K562 (cell line): ENCODE measurements at regions not wholly inside any gene's neighbourhood (a gene's known extent, or its start where the extent isn't known, plus 50 kb on each side); places are given as distances from the start of the nearest gene placed in this dataset.

Source experiments
- ATAC-seq: fragments of 200-7000 bp; cut with Tn5 transposase; 3 replicates; pipeline ENCODE4 v1.9.1; 2020; ENCODE audit warnings: moderate library complexity
- BruUV-seq: library from RNA; stranded (reverse); fragments of 400-500 nt; replicated peaks from 2 replicates; lab custom pipeline; 2021; lab: Mats Ljungman, UMichigan
- CTCF ChIA-PET: fragments of 300-600 bp; formaldehyde crosslinking; extraction: SDS; loops from one replicate; lab custom pipeline; 2021; ENCODE audit warnings: low intra/inter-chr PET ratio; lab: Yijun Ruan, JAX
- POLR2A ChIA-PET: fragments of 300-600, 350-650 bp; sonication (Branson Sonifier 250); formaldehyde crosslinking; extraction: SDS; loops from one replicate; lab custom pipeline; 2021; ENCODE audit warnings: antibody characterized with exemption, inconsistent platforms; lab: Yijun Ruan, JAX
- DNase-seq, 4 experiments: peaks; one replicate each; pipeline versions ENCODE4 v3.0.0 to v3.0.0-alpha.2; 2011 to 2018; ENCODE audit warnings: low spot score in 3 of 4, mixed read lengths in 3 of 4; ENCODE audit errors: extremely low read depth in 1 of 4
- FAIRE-seq: peaks from 2 replicates; lab custom pipeline; 2011; peaks lifted over from hg19 to GRCh38; lab: Jason Lieb, UNC
- H2AFZ ChIP-seq: 2 replicates; pipeline ENCODE4 v1.6.0; 2011; ENCODE audit warnings: low read depth, low read length, control low read depth, inconsistent platforms
- H3K27ac ChIP-seq: fragments of 200-600 bp; 3 replicates; pipeline ENCODE4 v1.8.0; 2011; ENCODE audit warnings: low read depth, mild to moderate bottlenecking, control low read depth, inconsistent platforms, low read length, moderate library complexity, mixed read lengths; ENCODE audit errors: extremely low read depth
- H3K27me3 ChIP-seq, 2 experiments: fragments of 300-600 bp in 1 of 2; 2 replicates in 1 of 2; 3 replicates in 1 of 2; pipeline versions ENCODE4 v1.6.0 to v1.8.0; 2011; ENCODE audit warnings: inconsistent platforms in 2 of 2, low read length in 2 of 2, mild to moderate bottlenecking in 1 of 2, mixed read lengths in 1 of 2, moderate library complexity in 1 of 2; ENCODE audit not compliant: control insufficient read depth in 2 of 2, insufficient read depth in 2 of 2
- H3K36me3 ChIP-seq: fragments of 300-600 bp; 3 replicates; pipeline ENCODE4 v1.8.0; 2011; ENCODE audit warnings: mild to moderate bottlenecking, low read length, inconsistent platforms; ENCODE audit not compliant: control insufficient read depth, insufficient read depth
- H3K4me1 ChIP-seq, 2 experiments: fragments of 200-600 bp in 1 of 2; replicated peaks in 1 of 2; 2 replicates in 1 of 2; 3 replicates in 1 of 2; pipeline versions ENCODE4 v1.5.1 to v1.8.0; 2011; ENCODE audit warnings: inconsistent platforms in 2 of 2, low read length in 2 of 2, mild to moderate bottlenecking in 1 of 2, mixed read lengths in 1 of 2, moderate library complexity in 1 of 2; ENCODE audit not compliant: control insufficient read depth in 2 of 2, insufficient read depth in 2 of 2
- H3K4me2 ChIP-seq: 2 replicates; pipeline ENCODE4 v1.6.1; 2011; ENCODE audit warnings: low read length, control low read depth, inconsistent platforms, mixed read lengths; ENCODE audit not compliant: insufficient read depth
- H3K4me3 ChIP-seq: fragments of 200-600 bp; sonication (generic), shearing (Covaris generic); 2 replicates; pipeline ENCODE4 v1.5.1; 2016; ENCODE audit warnings: control low read depth, inconsistent platforms
- H3K79me2 ChIP-seq: fragments of 200-600 bp; 3 replicates; pipeline ENCODE4 v1.8.0; 2011; ENCODE audit warnings: low read length, inconsistent platforms; ENCODE audit not compliant: control insufficient read depth, insufficient read depth
- H3K9ac ChIP-seq, 2 experiments: 2 replicates each; pipeline versions ENCODE4 v1.6.0 to v1.6.1; 2011; ENCODE audit warnings: low read depth in 2 of 2, low read length in 2 of 2, control low read depth in 1 of 2, inconsistent platforms in 1 of 2, mild to moderate bottlenecking in 1 of 2, mixed read lengths in 1 of 2; ENCODE audit not compliant: insufficient read depth in 1 of 2
- H3K9me1 ChIP-seq: one replicate; pipeline ENCODE4 v1.6.0; 2011; ENCODE audit warnings: inconsistent platforms, mild to moderate bottlenecking, low read length, moderate library complexity; ENCODE audit not compliant: control insufficient read depth, insufficient read depth
- H3K9me3 ChIP-seq: replicated peaks from 2 replicates; pipeline ENCODE4 v1.5.1; 2011; ENCODE audit warnings: low read depth, low read length, inconsistent platforms; ENCODE audit not compliant: control insufficient read depth, insufficient read depth
- H4K20me1 ChIP-seq: replicated peaks from 2 replicates; pipeline ENCODE4 v1.6.1; 2011; ENCODE audit warnings: low read length, inconsistent platforms, mixed read lengths; ENCODE audit not compliant: control insufficient read depth, insufficient read depth
- ARNT ChIP-seq, 2 experiments: fragments of 450-650 bp; IDR thresholded peaks; 2 replicates each; pipeline ENCODE4 v1.6.1; 2016; ENCODE audit warnings: mild to moderate bottlenecking in 1 of 2
- CCNT2 ChIP-seq: IDR thresholded peaks from 2 replicates; pipeline ENCODE4 v1.6.1; 2011; ENCODE audit warnings: borderline replicate concordance, low read depth, mild to moderate bottlenecking, moderate library complexity, mixed read lengths, low read length; ENCODE audit not compliant: insufficient read length; ENCODE audit errors: extremely low read depth
- CTCF ChIP-seq, 3 experiments: IDR thresholded peaks in 2 of 3; conservative IDR thresholded peaks in 1 of 3; 2 replicates each; pipeline ENCODE4 v1.5.1; 2011 to 2012; ENCODE audit warnings: low read length in 3 of 3, mild to moderate bottlenecking in 3 of 3, control low read depth in 2 of 3, improper control_type of control experiment in 1 of 3, inconsistent platforms in 1 of 3, low read depth in 1 of 3, mixed read lengths in 1 of 3, moderate library complexity in 1 of 3; ENCODE audit not compliant: insufficient read depth in 2 of 3
- HOMEZ ChIP-seq: fragments of 250-450 bp; sonication (Bioruptor Pico); IDR thresholded peaks from 2 replicates; pipeline ENCODE4 v1.4.0; 2020; ENCODE audit warnings: mild to moderate bottlenecking, moderate library complexity
- IRF2 ChIP-seq: sonication (generic); formaldehyde crosslinking; IDR thresholded peaks from 2 replicates; pipeline ENCODE4 v1.8.1; 2022; ENCODE audit warnings: mild to moderate bottlenecking, missing genetic modification reagents
- SIX5 ChIP-seq, 2 experiments: IDR thresholded peaks; 2 replicates each; pipeline ENCODE4 v1.6.1; 2011; ENCODE audit warnings: low read length in 2 of 2, borderline replicate concordance in 1 of 2, low read depth in 1 of 2, mild to moderate bottlenecking in 1 of 2, moderate library complexity in 1 of 2; ENCODE audit not compliant: insufficient read depth in 1 of 2
- ZBTB26 ChIP-seq: fragments of 450-650 bp; formaldehyde crosslinking; IDR thresholded peaks from 2 replicates; pipeline ENCODE4 v1.4.0; 2022; ENCODE audit warnings: missing genetic modification characterization
- ZNF197 ChIP-seq: fragments of 200-800 bp; sonication (Bioruptor generic); IDR thresholded peaks from 2 replicates; pipeline ENCODE4 v1.6.1; 2016; ENCODE audit warnings: low read depth, missing genetic modification characterization, missing compliant biosample characterization
- ZNF518B ChIP-seq: fragments of 250-450 bp; sonication (Bioruptor Pico); IDR thresholded peaks from 2 replicates; pipeline ENCODE4 v1.5.0; 2021; ENCODE audit warnings: mild to moderate bottlenecking, moderate library complexity
- WGBS: fragments of 100-300 bp; shearing (Covaris generic); methylation state at CpG from one replicate; pipeline ENCODE4 v1.1.6; 2016; ENCODE audit warnings: low coverage, mixed read lengths; ENCODE audit not compliant: insufficient coverage; ENCODE audit errors: missing lambda C conversion rate; 5-methylcytosine and 5-hydroxymethylcytosine counted together
- in situ Hi-C: fragments of 300-500 bp; cut with MboI; formaldehyde crosslinking; loops from 4 replicates; pipeline ENCODE4 v1.15.0; 2018; ENCODE audit warnings: inconsistent platforms, mixed read lengths
- intact Hi-C: fragments of 100-400 bp; cut with micrococcal nuclease; formaldehyde crosslinking; loops from 2 replicates; pipeline ENCODE4 v1.14.2; 2022
- TF ChIP-seq, protein P1 (sequence below), 2 experiments: fragments of 200-800 bp in 1 of 2; sonication (Bioruptor generic) in 1 of 2; sonication (generic) in 1 of 2; formaldehyde crosslinking in 1 of 2; IDR thresholded peaks in 1 of 2; conservative IDR thresholded peaks in 1 of 2; 2 replicates each; pipeline versions ENCODE4 v1.5.0 to v1.6.1; 2016 to 2020; ENCODE audit warnings: missing compliant biosample characterization in 1 of 2, missing genetic modification characterization in 1 of 2, missing genetic modification reagents in 1 of 2

DNA sequence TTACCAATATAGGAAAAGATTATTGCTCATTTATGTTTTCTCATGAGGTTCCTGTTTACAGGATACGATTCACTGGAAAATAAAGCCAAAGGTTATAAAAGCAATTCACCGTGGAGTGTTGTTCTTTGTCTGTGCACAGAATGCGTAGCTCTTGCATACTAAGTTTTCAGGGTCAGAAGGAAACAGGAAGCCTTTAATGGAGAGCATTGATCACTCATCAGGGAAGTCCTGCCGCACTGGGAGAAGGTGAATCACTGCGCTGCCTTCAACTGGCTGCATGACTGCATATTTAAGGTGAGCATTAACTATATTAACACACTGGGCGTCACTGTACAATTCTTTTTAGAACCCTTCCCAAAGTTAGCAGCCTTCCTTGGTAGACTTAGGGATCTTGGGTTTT lies 74.1 kb upstream of the SYK start:
- no TSS peak for BruUV-seq
- WGBS: 21% methylated on average over 6 of the region's 6 CpGs
- H3K36me3 ChIP-seq: no peaks in the 10 kb centered on the region
- H3K27ac ChIP-seq: no peak overlapping the region
- H3K4me3 ChIP-seq: no peak overlapping the region
- in situ Hi-C loops (no loop called here), intact Hi-C loops (no loop called here)
- peaks cover 0 to 6% of the 10 kb centered on the region in 2 experiments; a peak in 1 of 5 replicates for H3K27me3 ChIP-seq
- ChIA-PET POLR2A (no interaction called here), CTCF (no interaction called here)
- H3K4me1 ChIP-seq: no peaks in the 10 kb centered on the region
- no peak overlapping the region for H3K9ac ChIP-seq
- no peak overlapping the region for H3K4me2 ChIP-seq
- FAIRE-seq: no peak
- no peak for ATAC-seq
- no peaks in the 10 kb centered on the region for H3K9me1 ChIP-seq
- H2AFZ ChIP-seq: no peak overlapping the region
- no peak for DNase-seq
- H4K20me1 ChIP-seq: no peaks in the 10 kb centered on the region
- H3K9me3 ChIP-seq: no peaks in the 10 kb centered on the region
- no peaks in the 10 kb centered on the region for H3K79me2 ChIP-seq
- no peak for TF ChIP-seq IRF2
- TF ChIP-seq ZNF518B (CRISPR knock-in tag): no peak
- TF ChIP-seq CCNT2: no peak
- no peak for TF ChIP-seq ZNF197 (CRISPR knock-in tag)
- TF ChIP-seq SIX5 (IDR thresholded peaks at IDR 0.05; ENCODE audit: borderline replicate concordance in 1 of 2, insufficient read depth in 1 of 2, low read depth in 1 of 2, low read length in 2 of 2): no peak
- TF ChIP-seq, protein P1, sequence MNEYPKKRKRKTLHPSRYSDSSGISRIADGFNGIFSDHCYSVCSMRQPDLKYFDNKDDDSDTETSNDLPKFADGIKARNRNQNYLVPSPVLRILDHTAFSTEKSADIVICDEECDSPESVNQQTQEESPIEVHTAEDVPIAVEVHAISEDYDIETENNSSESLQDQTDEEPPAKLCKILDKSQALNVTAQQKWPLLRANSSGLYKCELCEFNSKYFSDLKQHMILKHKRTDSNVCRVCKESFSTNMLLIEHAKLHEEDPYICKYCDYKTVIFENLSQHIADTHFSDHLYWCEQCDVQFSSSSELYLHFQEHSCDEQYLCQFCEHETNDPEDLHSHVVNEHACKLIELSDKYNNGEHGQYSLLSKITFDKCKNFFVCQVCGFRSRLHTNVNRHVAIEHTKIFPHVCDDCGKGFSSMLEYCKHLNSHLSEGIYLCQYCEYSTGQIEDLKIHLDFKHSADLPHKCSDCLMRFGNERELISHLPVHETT (CRISPR knock-in tag; conservative IDR thresholded peaks at IDR 0.05 in 1 of 2, IDR thresholded peaks at IDR 0.05 in 1 of 2): no peak
- no peak for TF ChIP-seq HOMEZ (CRISPR knock-in tag)
- TF ChIP-seq ARNT (IDR thresholded peaks at IDR 0.05): no peak
- no peak for TF ChIP-seq CTCF (IDR thresholded peaks at IDR 0.05 in 2 of 3, conservative IDR thresholded peaks at IDR 0.05 in 1 of 3; ENCODE audit: insufficient read depth in 2 of 3, low read depth in 1 of 3, low read length in 3 of 3)
- no peak for TF ChIP-seq ZBTB26 (CRISPR knock-in tag)
